SK-N-SH (cell line): ENCODE measurements at regions not wholly inside any gene's neighbourhood (a gene's known extent, or its start where the extent isn't known, plus 50 kb on each side); places are given as distances from the start of the nearest gene placed in this dataset.

Experiments
- CTCF ChIA-PET: fragments of 300-600, 350-600 bp; formaldehyde crosslinking; extraction: SDS; loops from one replicate; lab custom pipeline; 2021; lab: Yijun Ruan, JAX
- POLR2A ChIA-PET: fragments of 350-600 bp; sonication (Branson Sonifier 250); formaldehyde crosslinking; extraction: SDS; loops from one replicate; lab custom pipeline; 2020; ENCODE audit warnings: antibody characterized with exemption, inconsistent platforms; lab: Yijun Ruan, JAX
- DNase-seq: peaks from one replicate; pipeline ENCODE4 v3.0.0; 2012
- H2AFZ ChIP-seq: fragments of 200-600 bp; sonication (generic); 2 replicates; pipeline ENCODE4 v1.8.1; 2016; ENCODE audit warnings: antibody characterized with exemption, mild to moderate bottlenecking, low read depth
- H3F3A ChIP-seq: fragments of 200-600 bp; sonication (generic); replicated peaks from 2 replicates; pipeline ENCODE3; 2016; ENCODE audit warnings: antibody characterized with exemption, mild to moderate bottlenecking; ENCODE audit not compliant: insufficient read depth
- H3K27ac ChIP-seq, 2 experiments: fragments of 200-500 bp in 1 of 2; fragments of 200-600 bp in 1 of 2; sonication (Bioruptor generic) in 1 of 2; sonication (generic), shearing (Covaris generic) in 1 of 2; 2 replicates each; pipeline versions ENCODE4 v1.5.1 to v1.6.1; 2014 to 2016; ENCODE audit warnings: low read depth in 2 of 2, inconsistent platforms in 1 of 2, low read length in 1 of 2, mild to moderate bottlenecking in 1 of 2, mixed read lengths in 1 of 2
- H3K27me3 ChIP-seq: fragments of 200-600 bp; sonication (generic), shearing (Covaris generic); 2 replicates; pipeline ENCODE4 v1.6.1; 2016; ENCODE audit warnings: mixed run types; ENCODE audit not compliant: insufficient read depth
- H3K36me3 ChIP-seq, 2 experiments: fragments of 200-500 bp in 1 of 2; fragments of 200-600 bp in 1 of 2; sonication (Bioruptor generic) in 1 of 2; sonication (generic) in 1 of 2; replicated peaks in 1 of 2; 2 replicates each; pipeline versions ENCODE3 to v1.5.1; 2014 to 2016; ENCODE audit warnings: low read length in 1 of 2, mild to moderate bottlenecking in 1 of 2; ENCODE audit not compliant: insufficient read depth in 2 of 2, control insufficient read depth in 1 of 2
- H3K4me1 ChIP-seq, 2 experiments: fragments of 200-500 bp in 1 of 2; fragments of 200-600 bp in 1 of 2; sonication (Bioruptor generic) in 1 of 2; sonication (generic), shearing (Covaris generic) in 1 of 2; 2 replicates each; pipeline versions ENCODE4 v1.5.1 to v1.6.1; 2014 to 2016; ENCODE audit warnings: low read depth in 1 of 2, low read length in 1 of 2, mixed run types in 1 of 2; ENCODE audit not compliant: insufficient read depth in 2 of 2, control insufficient read depth in 1 of 2
- H3K4me2 ChIP-seq: fragments of 200-600 bp; sonication (generic), shearing (Covaris generic); 2 replicates; pipeline ENCODE4 v1.6.1; 2017; ENCODE audit warnings: mixed run types
- H3K4me3 ChIP-seq, 2 experiments: fragments of 200-500 bp in 1 of 2; fragments of 200-600 bp in 1 of 2; sonication (Bioruptor generic) in 1 of 2; sonication (generic), shearing (Covaris generic) in 1 of 2; 2 replicates each; pipeline versions ENCODE4 v1.5.1 to v1.8.1; 2014 to 2016; ENCODE audit warnings: low read depth in 2 of 2, inconsistent platforms in 1 of 2, low read length in 1 of 2, mild to moderate bottlenecking in 1 of 2, mixed read lengths in 1 of 2, moderate library complexity in 1 of 2
- H3K79me2 ChIP-seq: fragments of 200-600 bp; sonication (generic); 2 replicates; pipeline ENCODE4 v1.8.1; 2017; ENCODE audit warnings: mild to moderate bottlenecking; ENCODE audit not compliant: insufficient read depth
- H3K9ac ChIP-seq: fragments of 200-600 bp; sonication (generic); 2 replicates; pipeline ENCODE4 v1.6.1; 2017; ENCODE audit warnings: mixed run types
- H3K9me2 ChIP-seq: fragments of 200-600 bp; sonication (generic); 2 replicates; pipeline ENCODE4 v1.6.1; 2017; ENCODE audit warnings: mixed run types
- H3K9me3 ChIP-seq: fragments of 200-600 bp; sonication (generic); 2 replicates; pipeline ENCODE4 v1.6.1; 2017; ENCODE audit warnings: mixed run types, mild to moderate bottlenecking, moderate library complexity
- H4K20me1 ChIP-seq: fragments of 200-600 bp; sonication (generic); 2 replicates; pipeline ENCODE4 v1.6.1; 2017; ENCODE audit warnings: mild to moderate bottlenecking, mixed run types; ENCODE audit not compliant: insufficient read depth
- CHD2 ChIP-seq: fragments of 150-350 bp; IDR thresholded peaks from 2 replicates; pipeline ENCODE4 v1.6.1; 2018; ENCODE audit warnings: low read length; ENCODE audit not compliant: partially characterized antibody
- ELF1 ChIP-seq: IDR thresholded peaks from 2 replicates; pipeline ENCODE4 v1.4.0; 2012
- EZH2phosphoT487 ChIP-seq: fragments of 200-600 bp; sonication (generic); IDR thresholded peaks from 2 replicates; pipeline ENCODE4 v1.6.1; 2017; ENCODE audit warnings: low read depth, mixed run types, mild to moderate bottlenecking, antibody characterized with exemption, moderate library complexity, borderline replicate concordance
- FOXM1 ChIP-seq: IDR thresholded peaks from 2 replicates; pipeline ENCODE4 v1.4.0; 2012; ENCODE audit warnings: low read depth, mild to moderate bottlenecking
- GABPA ChIP-seq: IDR thresholded peaks from 2 replicates; pipeline ENCODE4 v1.4.0; 2012; ENCODE audit warnings: low read depth, mild to moderate bottlenecking
- JUND ChIP-seq: IDR thresholded peaks from 2 replicates; pipeline ENCODE4 v1.4.0; 2012
- MAX ChIP-seq: IDR thresholded peaks from 2 replicates; pipeline ENCODE4 v1.4.0; 2012; ENCODE audit warnings: low read depth
- MEF2A ChIP-seq: IDR thresholded peaks from 2 replicates; pipeline ENCODE4 v1.4.0; 2012; ENCODE audit warnings: low read depth, borderline replicate concordance
- MXI1 ChIP-seq: IDR thresholded peaks from 2 replicates; pipeline ENCODE4 v1.6.1; 2012; ENCODE audit warnings: mild to moderate bottlenecking, low read depth, low read length, improper control_type of control experiment
- NFIC ChIP-seq: IDR thresholded peaks from 2 replicates; pipeline ENCODE4 v1.4.0; 2012; ENCODE audit warnings: borderline replicate concordance
- NRF1 ChIP-seq: IDR thresholded peaks from 2 replicates; pipeline ENCODE4 v1.6.1; 2012; ENCODE audit warnings: low read depth, mild to moderate bottlenecking, low read length
- PBX3 ChIP-seq: IDR thresholded peaks from 2 replicates; pipeline ENCODE4; 2012
- RFX5 ChIP-seq: IDR thresholded peaks from 2 replicates; pipeline ENCODE4 v1.6.1; 2012; ENCODE audit warnings: mild to moderate bottlenecking, improper control_type of control experiment, low read length
- RXRA ChIP-seq: IDR thresholded peaks from 2 replicates; pipeline ENCODE4 v1.4.0; 2012; ENCODE audit warnings: low read depth, mild to moderate bottlenecking, borderline replicate concordance
- SIN3A ChIP-seq: IDR thresholded peaks from 2 replicates; pipeline ENCODE4 v1.6.1; 2012; ENCODE audit warnings: low read depth, mild to moderate bottlenecking, low read length, moderate library complexity, borderline replicate concordance
- SMC3 ChIP-seq: IDR thresholded peaks from 2 replicates; pipeline ENCODE4 v1.6.1; 2012; ENCODE audit warnings: low read depth, low read length, improper control_type of control experiment
- TAF1 ChIP-seq: IDR thresholded peaks from 2 replicates; pipeline ENCODE4 v1.6.1; 2012; ENCODE audit warnings: low read depth, mild to moderate bottlenecking, low read length, moderate library complexity, borderline replicate concordance
- TCF12 ChIP-seq: IDR thresholded peaks from 2 replicates; pipeline ENCODE4 v1.4.0; 2012
- TEAD4 ChIP-seq: IDR thresholded peaks from 2 replicates; pipeline ENCODE4 v1.4.0; 2012; ENCODE audit warnings: mild to moderate bottlenecking, borderline replicate concordance; ENCODE audit not compliant: insufficient read depth
- USF2 ChIP-seq: fragments of 150-350 bp; IDR thresholded peaks from 2 replicates; pipeline ENCODE4 v1.6.1; 2017; ENCODE audit warnings: antibody characterized with exemption, low read length, low read depth, borderline replicate concordance
- ZBTB33 ChIP-seq: IDR thresholded peaks from 2 replicates; pipeline ENCODE4 v1.4.0; 2012; ENCODE audit warnings: low read depth, borderline replicate concordance
- WGBS: methylation state at CpG from one replicate; pipeline ENCODE4 v1.1.6; 2017; ENCODE audit warnings: low lambda C conversion rate; 5-methylcytosine and 5-hydroxymethylcytosine counted together

DNA sequence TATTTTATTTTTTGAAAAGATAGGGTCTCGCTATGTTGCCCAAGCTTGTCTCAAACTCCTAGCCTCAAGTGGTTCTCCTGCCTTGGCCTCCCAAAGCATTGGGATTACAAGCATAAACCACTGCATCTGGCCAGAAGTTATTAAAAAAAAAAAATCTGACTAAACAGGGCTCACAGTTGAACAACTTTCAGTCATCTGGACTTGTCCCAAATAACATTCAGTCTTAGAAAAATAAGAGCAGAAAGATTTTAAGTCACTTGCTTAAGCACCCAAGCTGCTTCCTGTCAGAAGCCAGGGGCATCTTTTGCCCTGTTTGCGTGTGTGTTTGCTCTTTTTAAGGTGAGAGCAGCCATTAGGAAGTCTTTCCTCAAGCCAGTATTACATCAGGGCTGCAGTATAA, 286.8 kb downstream of the LMO4 start (continued):
- TF ChIP-seq CHD2, result no peak
- TF ChIP-seq, all 33 proteins: peak for 0

GRCh38 chr1:87615901-87616300, 287.2 kb downstream of the LMO4 start:
- WGBS, result 60% methylated on average over 2 of the region's 2 CpGs
- Histone ChIP-seq H3F3A (no peaks in the 10 kb centered on the region), H3K4me1 (no peaks in the 10 kb centered on the region), H2AFZ (no peak overlapping the region), H3K9me3 (no peaks in the 10 kb centered on the region), H3K4me2 (no peak overlapping the region), H3K36me3 (no peaks in the 10 kb centered on the region), H3K27me3 (no peaks in the 10 kb centered on the region), H3K4me3 (no peak overlapping the region), H3K9me2 (no peaks in the 10 kb centered on the region), H3K79me2 (no peaks in the 10 kb centered on the region), H3K27ac (no peak overlapping the region), H4K20me1 (no peaks in the 10 kb centered on the region), H3K9ac (no peak overlapping the region)
- POLR2A ChIA-PET, result no interaction called here
- CTCF ChIA-PET, result no interaction called here
- TF ChIP-seq SMC3 (no peak), EZH2phosphoT487 (no peak), TCF12 (no peak), RFX5 (no peak), MXI1 (no peak), NRF1 (no peak), MAX (no peak), JUND (no peak), CHD2 (no peak), TEAD4 (no peak), RXRA (no peak), ZBTB33 (no peak), TAF1 (no peak), GABPA (no peak), PBX3 (no peak)
- no peak for DNase-seq

- TF ChIP-seq TAF1, result no peak
- no peak for TF ChIP-seq ELF1
- TF ChIP-seq USF2, result no peak
- no peak for TF ChIP-seq NFIC
- TF ChIP-seq MEF2A, result no peak
- TF ChIP-seq SMC3, result no peak
- TF ChIP-seq SIN3A, result no peak
- no peak for TF ChIP-seq GABPA
- TF ChIP-seq FOXM1, result no peak
- Histone ChIP-seq H3K9me2 (no peaks in the 10 kb centered on the region), H3K36me3 (no peaks in the 10 kb centered on the region), H3K9me3 (no peaks in the 10 kb centered on the region), H3K4me2 (no peak overlapping the region), H2AFZ (no peak overlapping the region), H3K27me3 (no peaks in the 10 kb centered on the region), H3K79me2 (no peaks in the 10 kb centered on the region), H3K4me1 (no peaks in the 10 kb centered on the region), H3K4me3 (no peak overlapping the region), H3F3A (no peaks in the 10 kb centered on the region), H3K9ac (no peak overlapping the region), H4K20me1 (no peaks in the 10 kb centered on the region), H3K27ac (no peak overlapping the region)
- no peak for DNase-seq
- WGBS, result 85% methylated on average over 2 of the region's 2 CpGs
- CTCF ChIA-PET, result interaction anchor here (1.5 kb wide), 1 partner anchor 16 kb away, joined by 3 read pairs; no protein-coding TSS in a partner anchor
- POLR2A ChIA-PET, result no interaction called here
Measured at GRCh38 chr1:87620807-87621206, 292.1 kb downstream of the LMO4 start.
